IMR-90 (cell line): ENCODE measurements at regions not wholly inside any gene's neighbourhood (a gene's known extent, or its start where the extent isn't known, plus 50 kb on each side); places are given as distances from the start of the nearest gene placed in this dataset.

Experiments used
- ATAC-seq: fragments of 200-7000 bp; cut with Tn5 transposase; 2 replicates; pipeline ENCODE4 v1.9.1; 2020; ENCODE audit warnings: low read depth, mild to moderate bottlenecking, moderate library complexity
- BruUV-seq: library from RNA; stranded (reverse); fragments of 400-500 nt; replicated peaks from 2 replicates; lab custom pipeline; 2021; lab: Mats Ljungman, UMichigan
- CTCF ChIA-PET: fragments of 300-600 bp; formaldehyde crosslinking; extraction: SDS; loops from one replicate; lab custom pipeline; 2021; ENCODE audit warnings: antibody characterized with exemption; lab: Yijun Ruan, JAX
- POLR2A ChIA-PET: fragments of 300-600 bp; sonication (Branson Sonifier 250); formaldehyde crosslinking; loops from one replicate; lab custom pipeline; 2022; ENCODE audit warnings: antibody characterized with exemption; ENCODE audit not compliant: unreplicated experiment; lab: Charles Lee
- DNase-seq: peaks from one replicate; pipeline ENCODE4 v3.0.0; 2013
- H2AFZ ChIP-seq: replicated peaks from 2 replicates; pipeline ENCODE3; 2013; ENCODE audit warnings: low read length, mild to moderate bottlenecking; ENCODE audit not compliant: poor library complexity
- H2AK5ac ChIP-seq: 2 replicates; pipeline ENCODE4 v1.6.1; 2013; ENCODE audit warnings: low read depth, low read length, inconsistent platforms
- H2AK9ac ChIP-seq: replicated peaks from 2 replicates; pipeline ENCODE3; 2013; ENCODE audit warnings: mild to moderate bottlenecking, low read depth, low read length, moderate library complexity; ENCODE audit not compliant: poor library complexity
- H2BK120ac ChIP-seq: 2 replicates; pipeline ENCODE4 v1.6.1; 2013; ENCODE audit warnings: low read depth, low read length, inconsistent platforms
- H2BK15ac ChIP-seq: 3 replicates; pipeline ENCODE4 v1.6.1; 2013; ENCODE audit warnings: low read depth, low read length, inconsistent platforms
- H2BK20ac ChIP-seq: 2 replicates; pipeline ENCODE4 v1.6.1; 2013; ENCODE audit warnings: low read depth, mild to moderate bottlenecking, inconsistent platforms, low read length, moderate library complexity
- H2BK5ac ChIP-seq: 2 replicates; pipeline ENCODE4 v1.6.1; 2013; ENCODE audit warnings: mild to moderate bottlenecking, low read depth, low read length, inconsistent platforms; ENCODE audit not compliant: poor library complexity, severe bottlenecking
- H3K14ac ChIP-seq: replicated peaks from 2 replicates; pipeline ENCODE4 v1.6.1; 2013; ENCODE audit warnings: low read depth, low read length, inconsistent platforms
- H3K18ac ChIP-seq: 2 replicates; pipeline ENCODE4 v1.6.1; 2013; ENCODE audit warnings: low read depth, low read length, control low read depth
- H3K23ac ChIP-seq: 2 replicates; pipeline ENCODE4 v1.6.1; 2013; ENCODE audit warnings: low read depth, low read length, inconsistent platforms
- H3K27ac ChIP-seq: 2 replicates; pipeline ENCODE4 v1.5.1; 2013; ENCODE audit warnings: mild to moderate bottlenecking, control low read depth, low read length; ENCODE audit not compliant: insufficient read depth
- H3K27me3 ChIP-seq: 2 replicates; pipeline ENCODE4 v1.6.1; 2013; ENCODE audit warnings: low read length; ENCODE audit not compliant: control insufficient read depth, insufficient read depth
- H3K36me3 ChIP-seq: 2 replicates; pipeline ENCODE4 v1.6.1; 2013; ENCODE audit warnings: low read length, mixed read lengths; ENCODE audit not compliant: control insufficient read depth, insufficient read depth
- H3K4ac ChIP-seq: 2 replicates; pipeline ENCODE4 v1.6.1; 2013; ENCODE audit warnings: low read depth, low read length, inconsistent platforms
- H3K4me1 ChIP-seq: 2 replicates; pipeline ENCODE4 v1.6.1; 2013; ENCODE audit warnings: low read length, mixed read lengths; ENCODE audit not compliant: control insufficient read depth, insufficient read depth
- H3K4me2 ChIP-seq: 2 replicates; pipeline ENCODE4 v1.6.1; 2013; ENCODE audit warnings: low read depth, mild to moderate bottlenecking, control low read depth, low read length, moderate library complexity
- H3K4me3 ChIP-seq: 2 replicates; pipeline ENCODE4 v1.5.1; 2013; ENCODE audit warnings: low read depth, mild to moderate bottlenecking, control low read depth, low read length, moderate library complexity; ENCODE audit not compliant: insufficient read depth
- H3K56ac ChIP-seq: 2 replicates; pipeline ENCODE4 v1.6.1; 2013; ENCODE audit warnings: low read length, inconsistent platforms; ENCODE audit not compliant: insufficient read depth; ENCODE audit errors: extremely low read depth
- H3K79me1 ChIP-seq, 2 experiments: 2 replicates each; pipeline ENCODE4 v1.6.1; 2013; ENCODE audit warnings: low read length in 2 of 2, inconsistent platforms in 1 of 2, low read depth in 1 of 2
- H3K9ac ChIP-seq: 2 replicates; pipeline ENCODE4 v1.6.1; 2013; ENCODE audit warnings: low read depth, low read length, control low read depth
- H3K9me1 ChIP-seq: 2 replicates; pipeline ENCODE4 v1.6.1; 2013; ENCODE audit warnings: low read length, inconsistent platforms; ENCODE audit not compliant: insufficient read depth
- H3K9me3 ChIP-seq: 2 replicates; pipeline ENCODE4 v1.6.1; 2013; ENCODE audit warnings: low read length; ENCODE audit not compliant: control insufficient read depth, insufficient read depth
- H4K20me1 ChIP-seq: 2 replicates; pipeline ENCODE4 v1.6.1; 2013; ENCODE audit warnings: low read length, inconsistent platforms; ENCODE audit not compliant: insufficient read depth
- H4K5ac ChIP-seq: 2 replicates; pipeline ENCODE4 v1.6.1; 2013; ENCODE audit warnings: mild to moderate bottlenecking, low read depth, low read length, control low read depth
- H4K8ac ChIP-seq, 2 experiments: 2 replicates each; pipeline ENCODE4 v1.6.1; 2013; ENCODE audit warnings: low read depth in 2 of 2, low read length in 2 of 2, control low read depth in 1 of 2, inconsistent platforms in 1 of 2
- H4K91ac ChIP-seq: 2 replicates; pipeline ENCODE4 v1.6.1; 2013; ENCODE audit warnings: low read depth, low read length, inconsistent platforms; ENCODE audit not compliant: insufficient read depth
- CHD1 ChIP-seq: IDR thresholded peaks from 2 replicates; pipeline ENCODE4 v1.6.1; 2012; ENCODE audit warnings: low read depth, low read length, improper control_type of control experiment
- MXI1 ChIP-seq: IDR thresholded peaks from 2 replicates; pipeline ENCODE4 v1.6.1; 2012; ENCODE audit warnings: low read depth, mild to moderate bottlenecking, low read length, moderate library complexity, borderline replicate concordance
- RAD21 ChIP-seq: IDR thresholded peaks from 2 replicates; pipeline ENCODE4 v1.6.1; 2012; ENCODE audit warnings: low read length, improper control_type of control experiment
- RCOR1 ChIP-seq: IDR thresholded peaks from 2 replicates; pipeline ENCODE4 v1.6.1; 2012; ENCODE audit warnings: mild to moderate bottlenecking, low read length, improper control_type of control experiment; ENCODE audit not compliant: insufficient replicate concordance
- RFX5 ChIP-seq: IDR thresholded peaks from 2 replicates; pipeline ENCODE4 v1.8.0; 2012; ENCODE audit warnings: low read depth, mild to moderate bottlenecking, low read length, moderate library complexity
- WGBS, 2 experiments: methylation state at CpG; one replicate each; pipeline versions ENCODE4 v1.1.5 to v1.1.7; 2013; ENCODE audit warnings: missing lambda C conversion rate in 2 of 2; ENCODE audit not compliant: insufficient read length in 1 of 2; ENCODE audit errors: extremely low coverage in 2 of 2; 5-methylcytosine and 5-hydroxymethylcytosine counted together
- dilution Hi-C: fragments of 300-500 bp; cut with HindIII; formaldehyde crosslinking; loops from one replicate; pipeline ENCODE4 v1.14.3; 2018; ENCODE audit warnings: low sequenced_read_pairs; ENCODE audit not compliant: unreplicated experiment
- in situ Hi-C: fragments of 300-500 bp; cut with MboI; formaldehyde crosslinking; loops from 3 replicates; pipeline ENCODE4 v1.14.3; 2019; ENCODE audit warnings: low sequenced_read_pairs, inconsistent platforms, mixed read lengths
- intact Hi-C: fragments of 100-400 bp; cut with micrococcal nuclease; formaldehyde crosslinking; loops from 2 replicates; pipeline ENCODE4 v1.10.0; 2022
- TF ChIP-seq, protein P1 (sequence below): fragments of 150-350 bp; IDR thresholded peaks from 2 replicates; pipeline ENCODE4 v1.6.1; 2017; ENCODE audit warnings: mild to moderate bottlenecking, antibody characterized with exemption, low read length, low read depth
- TF ChIP-seq, protein P2 (sequence below): conservative IDR thresholded peaks from 2 replicates; pipeline ENCODE4 v1.5.1; 2012; ENCODE audit warnings: mild to moderate bottlenecking, low read depth, low read length, improper control_type of control experiment

DNA sequence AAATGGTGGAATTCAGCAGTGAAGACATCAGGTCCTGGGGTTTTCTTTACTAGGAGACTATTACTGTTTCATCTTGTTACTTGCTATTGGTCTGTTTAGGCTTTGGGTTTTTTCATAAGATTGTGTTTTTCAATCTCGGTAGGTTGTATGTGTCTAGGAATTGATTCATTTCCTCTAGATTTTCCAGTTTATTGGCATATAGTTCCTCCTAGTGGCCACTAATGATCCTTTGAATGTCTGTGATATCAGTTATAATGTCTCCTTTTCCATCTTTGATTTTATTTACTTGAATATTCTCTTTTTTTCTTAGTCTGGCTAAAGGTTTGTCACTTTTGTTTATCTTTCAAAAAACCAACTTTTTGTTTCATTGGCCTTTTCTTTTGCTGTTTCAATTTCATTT lies 233.0 kb downstream of the RWDD3 start:
- no peaks in the 10 kb centered on the region for H4K20me1 ChIP-seq
- dilution Hi-C loops (no loop called here), intact Hi-C loops (no loop called here), in situ Hi-C loops (no loop called here)
- no peaks in the 10 kb centered on the region for H3K79me1 ChIP-seq
- no peak overlapping the region for H2AFZ ChIP-seq
- no peak overlapping the region for H4K8ac ChIP-seq
- ChIA-PET POLR2A (no interaction called here), CTCF (no interaction called here)
- H3K56ac ChIP-seq: no peak overlapping the region
- H2AK5ac ChIP-seq: no peak overlapping the region
- BruUV-seq: no TSS peak
- no peak overlapping the region for H3K14ac ChIP-seq
- H3K9me3 ChIP-seq: no peaks in the 10 kb centered on the region
- H3K23ac ChIP-seq: no peak overlapping the region
- H3K9ac ChIP-seq: no peak overlapping the region
- H3K4me2 ChIP-seq: no peak overlapping the region
- no peak overlapping the region for H3K18ac ChIP-seq
- ATAC-seq: no peak
- H3K4me1 ChIP-seq: no peaks in the 10 kb centered on the region
- no CpG with 5 or more reads among the region's 1 CpG for WGBS, 2 experiments
- H3K9me1 ChIP-seq: no peaks in the 10 kb centered on the region
- no peak overlapping the region for H2BK20ac ChIP-seq
- H3K27me3 ChIP-seq: no peaks in the 10 kb centered on the region
- TF ChIP-seq RCOR1: no peak
- TF ChIP-seq, protein P1, sequence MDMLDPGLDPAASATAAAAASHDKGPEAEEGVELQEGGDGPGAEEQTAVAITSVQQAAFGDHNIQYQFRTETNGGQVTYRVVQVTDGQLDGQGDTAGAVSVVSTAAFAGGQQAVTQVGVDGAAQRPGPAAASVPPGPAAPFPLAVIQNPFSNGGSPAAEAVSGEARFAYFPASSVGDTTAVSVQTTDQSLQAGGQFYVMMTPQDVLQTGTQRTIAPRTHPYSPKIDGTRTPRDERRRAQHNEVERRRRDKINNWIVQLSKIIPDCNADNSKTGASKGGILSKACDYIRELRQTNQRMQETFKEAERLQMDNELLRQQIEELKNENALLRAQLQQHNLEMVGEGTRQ: no peak
- no peak for TF ChIP-seq RFX5
- no peak for TF ChIP-seq MXI1
- TF ChIP-seq, protein P2, sequence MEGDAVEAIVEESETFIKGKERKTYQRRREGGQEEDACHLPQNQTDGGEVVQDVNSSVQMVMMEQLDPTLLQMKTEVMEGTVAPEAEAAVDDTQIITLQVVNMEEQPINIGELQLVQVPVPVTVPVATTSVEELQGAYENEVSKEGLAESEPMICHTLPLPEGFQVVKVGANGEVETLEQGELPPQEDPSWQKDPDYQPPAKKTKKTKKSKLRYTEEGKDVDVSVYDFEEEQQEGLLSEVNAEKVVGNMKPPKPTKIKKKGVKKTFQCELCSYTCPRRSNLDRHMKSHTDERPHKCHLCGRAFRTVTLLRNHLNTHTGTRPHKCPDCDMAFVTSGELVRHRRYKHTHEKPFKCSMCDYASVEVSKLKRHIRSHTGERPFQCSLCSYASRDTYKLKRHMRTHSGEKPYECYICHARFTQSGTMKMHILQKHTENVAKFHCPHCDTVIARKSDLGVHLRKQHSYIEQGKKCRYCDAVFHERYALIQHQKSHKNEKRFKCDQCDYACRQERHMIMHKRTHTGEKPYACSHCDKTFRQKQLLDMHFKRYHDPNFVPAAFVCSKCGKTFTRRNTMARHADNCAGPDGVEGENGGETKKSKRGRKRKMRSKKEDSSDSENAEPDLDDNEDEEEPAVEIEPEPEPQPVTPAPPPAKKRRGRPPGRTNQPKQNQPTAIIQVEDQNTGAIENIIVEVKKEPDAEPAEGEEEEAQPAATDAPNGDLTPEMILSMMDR: 0 out of 2 replicates have a peak, but pooled peaks have one; percentile 25
- TF ChIP-seq RAD21: 0 out of 2 replicates have a peak, but pooled peaks have one; percentile 7
- no peak for TF ChIP-seq CHD1
- no peak overlapping the region for H2BK15ac ChIP-seq
- no peak overlapping the region for H3K4ac ChIP-seq
- H2BK120ac ChIP-seq: no peak overlapping the region
- no peak overlapping the region for H2BK5ac ChIP-seq
- H4K5ac ChIP-seq: no peak overlapping the region
- no peaks in the 10 kb centered on the region for H3K36me3 ChIP-seq
- H4K91ac ChIP-seq: no peak overlapping the region
- no peak for DNase-seq
- no peak overlapping the region for H3K27ac ChIP-seq
- H3K4me3 ChIP-seq: no peak overlapping the region
- no peak overlapping the region for H2AK9ac ChIP-seq
